ENCODE measurements at regions not wholly inside any gene's neighbourhood (a gene's known extent, or its start where the extent isn't known, plus 50 kb on each side); places are given as distances from the start of the nearest gene placed in this dataset.

DNA sequence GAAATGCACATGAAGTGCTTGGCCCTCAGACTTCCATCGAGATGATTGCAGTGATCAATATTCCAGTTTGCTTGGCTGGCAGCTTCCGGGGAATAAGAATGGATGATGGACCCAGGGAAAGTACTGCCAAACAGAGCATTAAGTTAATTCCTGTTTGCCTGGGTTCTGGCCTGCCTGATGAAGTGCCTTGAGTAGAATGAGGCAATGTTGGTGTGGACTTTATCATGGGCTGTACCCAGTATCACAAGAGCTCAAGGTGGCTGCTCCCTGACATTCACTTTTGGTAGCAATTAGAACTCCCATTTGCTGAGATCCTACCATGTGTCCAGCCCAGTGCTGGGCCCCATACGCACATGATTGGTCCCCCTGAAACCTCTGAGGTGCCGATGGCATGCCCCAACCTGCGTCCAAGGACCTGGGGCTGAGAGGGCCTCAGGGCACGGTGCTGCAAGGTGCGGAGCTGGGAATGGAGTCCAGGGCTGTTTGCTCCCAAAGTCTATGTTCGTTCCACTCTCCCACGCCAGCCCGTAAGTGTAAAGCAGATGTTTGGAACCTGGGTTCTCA is 80.7 kb downstream of the SLC25A47 start:
- Histone ChIP-seq H3K4me3 (no peak overlapping the region), H3K36me3 (no peaks in the 10 kb centered on the region), H3K27me3 (ENCODE audit: low read depth) (no peaks in the 10 kb centered on the region), H3K9me3 (no peaks in the 10 kb centered on the region), H3K4me1 (peaks cover 13% of the 10 kb centered on the region), H3K27ac (no peak overlapping the region)
- TF ChIP-seq, protein P1, sequence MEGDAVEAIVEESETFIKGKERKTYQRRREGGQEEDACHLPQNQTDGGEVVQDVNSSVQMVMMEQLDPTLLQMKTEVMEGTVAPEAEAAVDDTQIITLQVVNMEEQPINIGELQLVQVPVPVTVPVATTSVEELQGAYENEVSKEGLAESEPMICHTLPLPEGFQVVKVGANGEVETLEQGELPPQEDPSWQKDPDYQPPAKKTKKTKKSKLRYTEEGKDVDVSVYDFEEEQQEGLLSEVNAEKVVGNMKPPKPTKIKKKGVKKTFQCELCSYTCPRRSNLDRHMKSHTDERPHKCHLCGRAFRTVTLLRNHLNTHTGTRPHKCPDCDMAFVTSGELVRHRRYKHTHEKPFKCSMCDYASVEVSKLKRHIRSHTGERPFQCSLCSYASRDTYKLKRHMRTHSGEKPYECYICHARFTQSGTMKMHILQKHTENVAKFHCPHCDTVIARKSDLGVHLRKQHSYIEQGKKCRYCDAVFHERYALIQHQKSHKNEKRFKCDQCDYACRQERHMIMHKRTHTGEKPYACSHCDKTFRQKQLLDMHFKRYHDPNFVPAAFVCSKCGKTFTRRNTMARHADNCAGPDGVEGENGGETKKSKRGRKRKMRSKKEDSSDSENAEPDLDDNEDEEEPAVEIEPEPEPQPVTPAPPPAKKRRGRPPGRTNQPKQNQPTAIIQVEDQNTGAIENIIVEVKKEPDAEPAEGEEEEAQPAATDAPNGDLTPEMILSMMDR (IDR thresholded peaks at IDR 0.05): no peak
- intact Hi-C loops (cut with DNase I): no loop called here
- ATAC-seq (no peak), DNase-seq (no peak)

DNA sequence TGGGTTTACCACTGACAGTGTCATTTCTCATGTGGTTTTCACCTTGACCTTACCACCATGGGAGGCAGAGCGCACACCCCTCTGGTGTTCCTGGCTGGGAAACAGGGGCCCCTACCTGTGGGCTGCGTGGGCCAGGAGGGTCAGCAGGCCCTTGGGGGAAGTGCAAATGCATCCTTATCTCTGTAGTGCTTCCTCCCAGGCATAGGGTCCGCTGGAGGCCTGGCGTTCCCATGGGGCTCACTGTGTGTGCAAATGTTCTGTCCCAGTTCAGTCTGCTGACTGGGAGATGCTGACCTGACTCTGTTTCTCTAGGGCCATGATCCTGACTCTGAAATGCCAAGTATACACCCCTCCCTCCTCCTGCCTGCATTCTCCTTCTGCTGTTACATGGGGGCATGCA is 81.3 kb downstream of the SLC25A47 start:
- H3K9me3 ChIP-seq: no peaks in the 10 kb centered on the region
- ATAC-seq: no peak
- TF ChIP-seq, protein P1 (IDR thresholded peaks at IDR 0.05): no peak
- H3K27ac ChIP-seq: no peak overlapping the region
- intact Hi-C loops (cut with DNase I): no loop called here
- no peak overlapping the region for H3K4me3 ChIP-seq
- no peaks in the 10 kb centered on the region for H3K36me3 ChIP-seq
- H3K27me3 ChIP-seq (ENCODE audit: low read depth): no peaks in the 10 kb centered on the region
- no peak for DNase-seq
- H3K4me1 ChIP-seq: peaks cover 13% of the 10 kb centered on the region

DNA sequence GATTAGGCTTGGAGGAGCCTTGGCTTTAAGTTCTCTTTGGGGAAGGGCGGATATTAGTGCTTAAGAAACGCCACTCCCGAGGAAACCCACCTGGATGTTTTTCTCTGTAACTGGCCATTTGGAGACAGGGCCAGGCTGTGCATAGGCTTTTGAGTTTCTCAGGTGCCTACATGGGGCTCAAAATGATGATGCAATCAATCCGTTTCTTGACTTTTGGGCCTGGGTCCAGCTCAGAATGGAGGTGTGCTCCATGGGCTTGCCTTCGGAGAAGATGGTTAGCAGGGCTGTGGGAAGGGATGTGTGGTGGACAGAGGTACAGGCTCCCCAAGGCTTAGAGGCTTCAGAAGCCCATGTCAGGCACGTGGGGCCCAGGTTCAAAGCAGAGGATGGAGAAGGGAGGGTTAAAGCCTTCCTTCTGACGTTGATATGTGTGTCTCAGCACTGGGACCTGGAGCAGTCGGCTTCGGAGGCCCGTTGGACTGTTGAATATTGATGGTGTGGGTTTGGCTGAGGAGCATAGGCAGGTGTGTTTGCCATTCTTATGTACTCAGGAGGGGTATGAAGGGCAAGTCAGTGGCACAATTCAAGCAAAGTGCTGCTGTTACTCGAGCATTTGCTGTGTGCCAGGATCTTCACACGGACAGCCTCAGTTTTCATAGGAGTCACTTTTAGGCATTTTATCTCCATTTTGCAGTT is 82.8 kb downstream of the SLC25A47 start:
- H3K27ac ChIP-seq: no peak overlapping the region
- intact Hi-C loops (cut with DNase I): no loop called here
- H3K4me1 ChIP-seq: peaks cover 13% of the 10 kb centered on the region

DNA sequence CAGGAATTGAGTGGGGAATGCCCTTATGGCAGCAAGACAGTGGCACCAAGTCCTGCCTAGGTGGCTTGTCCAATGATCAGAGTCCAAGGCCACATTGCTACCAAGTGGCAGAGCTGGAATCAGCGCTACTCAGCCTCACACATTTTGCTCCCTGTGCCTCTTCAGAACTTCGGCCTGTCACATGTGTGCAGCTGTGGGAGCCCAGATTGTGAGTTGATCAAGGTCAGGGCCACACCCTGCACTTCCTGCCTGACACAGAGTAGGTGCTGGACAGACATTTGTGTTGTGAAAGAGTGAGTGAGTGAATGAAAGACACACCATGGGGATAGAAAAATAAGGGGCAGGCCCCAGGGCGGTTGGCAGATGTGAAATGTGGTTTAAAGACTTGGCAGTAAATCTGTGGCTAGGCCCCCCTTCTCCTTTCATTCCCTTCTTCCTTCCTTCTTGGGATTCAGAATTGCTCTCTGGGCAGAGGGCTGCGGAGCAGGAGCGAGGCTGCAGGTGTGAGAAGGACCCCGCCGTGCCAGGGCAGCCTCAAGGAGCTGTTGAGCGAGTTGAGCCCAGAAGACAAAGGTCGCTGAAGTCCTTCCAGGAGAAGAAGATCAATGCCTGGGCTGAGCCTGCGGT is 83.5 kb downstream of the SLC25A47 start:
- TF ChIP-seq, protein P1 (IDR thresholded peaks at IDR 0.05): no peak
- DNase-seq (no peak), ATAC-seq (peak; percentile 48 to 72)
- H3K27ac ChIP-seq: no peak overlapping the region
- H3K4me1 ChIP-seq: peaks cover 13% of the 10 kb centered on the region
- H3K9me3 ChIP-seq: no peaks in the 10 kb centered on the region
- intact Hi-C loops (cut with DNase I): no loop called here
- H3K36me3 ChIP-seq: no peaks in the 10 kb centered on the region
- no peaks in the 10 kb centered on the region for H3K27me3 ChIP-seq (ENCODE audit: low read depth)
- H3K4me3 ChIP-seq: no peak overlapping the region

More for the DNA sequence above, 82.8 kb downstream of the SLC25A47 start:
- no peak overlapping the region for H3K4me3 ChIP-seq
- no peaks in the 10 kb centered on the region for H3K27me3 ChIP-seq (ENCODE audit: low read depth)
- TF ChIP-seq, protein P1 (IDR thresholded peaks at IDR 0.05): no peak
- ATAC-seq (no peak), DNase-seq (no peak)
- H3K36me3 ChIP-seq: no peaks in the 10 kb centered on the region
- no peaks in the 10 kb centered on the region for H3K9me3 ChIP-seq

DNA sequence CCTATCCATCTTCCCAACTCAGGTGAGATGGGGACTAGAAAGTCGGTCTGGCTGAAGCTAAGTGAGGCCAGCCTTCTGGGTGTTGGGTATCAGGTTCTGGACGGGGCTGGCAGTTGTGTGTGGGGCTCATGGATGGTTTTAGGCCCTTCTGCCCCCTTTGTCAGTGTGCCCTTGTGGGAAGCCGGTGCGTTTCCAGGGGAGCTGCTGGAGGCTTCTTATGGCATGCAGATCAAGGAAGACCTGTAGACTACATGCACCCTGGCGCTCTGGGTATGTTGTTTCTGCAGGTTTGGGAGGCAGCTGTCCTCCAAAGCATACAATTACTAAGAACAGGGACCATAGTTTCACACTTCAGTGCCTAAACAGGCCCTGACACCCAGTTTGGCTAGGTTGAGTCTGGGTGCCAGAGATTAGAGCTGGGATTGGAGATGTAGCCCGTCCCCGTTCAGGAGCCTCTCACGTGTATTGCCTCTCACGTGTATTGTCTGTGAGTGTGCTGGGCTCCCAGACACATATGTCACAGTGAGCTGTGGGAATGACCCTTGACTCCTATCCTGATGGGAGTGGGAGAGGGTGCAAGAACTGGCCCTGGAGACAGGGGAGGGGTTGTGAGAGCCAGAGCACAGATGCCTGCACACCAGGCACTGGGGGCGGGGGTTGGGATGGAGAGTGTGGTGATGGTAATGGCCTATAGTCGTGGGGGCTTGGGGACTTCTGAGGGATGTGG is 84.4 kb downstream of the SLC25A47 start:
- TF ChIP-seq, protein P1 (IDR thresholded peaks at IDR 0.05): no peak
- intact Hi-C loops (cut with DNase I): no loop called here
- Histone ChIP-seq H3K36me3 (no peaks in the 10 kb centered on the region), H3K27me3 (ENCODE audit: low read depth) (no peaks in the 10 kb centered on the region), H3K27ac (no peak overlapping the region), H3K4me3 (no peak overlapping the region), H3K4me1 (peaks cover 13% of the 10 kb centered on the region), H3K9me3 (no peaks in the 10 kb centered on the region)
- ATAC-seq (no peak), DNase-seq (no peak)

Measured in lower lobe of right lung (tissue), 2 donors.